Liver (tissue), 3 donors: ENCODE measurements at regions not wholly inside any gene's neighbourhood (a gene's known extent, or its start where the extent isn't known, plus 50 kb on each side); places are given as distances from the start of the nearest gene placed in this dataset.

Experiments used
- ATF3 ChIP-seq: IDR thresholded peaks from 2 replicates; pipeline ENCODE4 v1.6.1; 2016; ENCODE audit warnings: antibody characterized with exemption
- CTCF ChIP-seq: fragments of 150-350 bp; IDR thresholded peaks from 2 replicates; pipeline ENCODE4 v1.5.1; 2017; ENCODE audit warnings: improper control_type of control experiment, low read depth, low read length; ENCODE audit not compliant: missing input control
- GABPA ChIP-seq, 2 donors: IDR thresholded peaks in 1 of 2; conservative IDR thresholded peaks in 1 of 2; 2 replicates each; pipeline ENCODE4 v1.6.1; 2016; ENCODE audit warnings: antibody characterized with exemption in 2 of 2, mild to moderate bottlenecking in 1 of 2, moderate library complexity in 1 of 2
- SP1 ChIP-seq: IDR thresholded peaks from 2 replicates; pipeline ENCODE4 v1.6.1; 2018; ENCODE audit warnings: antibody characterized with exemption, mild to moderate bottlenecking
- ZBTB33 ChIP-seq: IDR thresholded peaks from 2 replicates; pipeline ENCODE4 v1.6.1; 2016; ENCODE audit warnings: antibody characterized with exemption
- TF ChIP-seq, protein P1 (sequence below): IDR thresholded peaks from 2 replicates; pipeline ENCODE4 v1.6.1; 2016; ENCODE audit warnings: antibody characterized with exemption, mild to moderate bottlenecking
- donor health status: healthy.
- donor health status: healthy.

- TF ChIP-seq CTCF (no peak), ATF3 (no peak), GABPA (IDR thresholded peaks at IDR 0.05 in 1 of 2, conservative IDR thresholded peaks at IDR 0.05 in 1 of 2) (no peak), SP1 (no peak), ZBTB33 (no peak)
- TF ChIP-seq, protein P1, sequence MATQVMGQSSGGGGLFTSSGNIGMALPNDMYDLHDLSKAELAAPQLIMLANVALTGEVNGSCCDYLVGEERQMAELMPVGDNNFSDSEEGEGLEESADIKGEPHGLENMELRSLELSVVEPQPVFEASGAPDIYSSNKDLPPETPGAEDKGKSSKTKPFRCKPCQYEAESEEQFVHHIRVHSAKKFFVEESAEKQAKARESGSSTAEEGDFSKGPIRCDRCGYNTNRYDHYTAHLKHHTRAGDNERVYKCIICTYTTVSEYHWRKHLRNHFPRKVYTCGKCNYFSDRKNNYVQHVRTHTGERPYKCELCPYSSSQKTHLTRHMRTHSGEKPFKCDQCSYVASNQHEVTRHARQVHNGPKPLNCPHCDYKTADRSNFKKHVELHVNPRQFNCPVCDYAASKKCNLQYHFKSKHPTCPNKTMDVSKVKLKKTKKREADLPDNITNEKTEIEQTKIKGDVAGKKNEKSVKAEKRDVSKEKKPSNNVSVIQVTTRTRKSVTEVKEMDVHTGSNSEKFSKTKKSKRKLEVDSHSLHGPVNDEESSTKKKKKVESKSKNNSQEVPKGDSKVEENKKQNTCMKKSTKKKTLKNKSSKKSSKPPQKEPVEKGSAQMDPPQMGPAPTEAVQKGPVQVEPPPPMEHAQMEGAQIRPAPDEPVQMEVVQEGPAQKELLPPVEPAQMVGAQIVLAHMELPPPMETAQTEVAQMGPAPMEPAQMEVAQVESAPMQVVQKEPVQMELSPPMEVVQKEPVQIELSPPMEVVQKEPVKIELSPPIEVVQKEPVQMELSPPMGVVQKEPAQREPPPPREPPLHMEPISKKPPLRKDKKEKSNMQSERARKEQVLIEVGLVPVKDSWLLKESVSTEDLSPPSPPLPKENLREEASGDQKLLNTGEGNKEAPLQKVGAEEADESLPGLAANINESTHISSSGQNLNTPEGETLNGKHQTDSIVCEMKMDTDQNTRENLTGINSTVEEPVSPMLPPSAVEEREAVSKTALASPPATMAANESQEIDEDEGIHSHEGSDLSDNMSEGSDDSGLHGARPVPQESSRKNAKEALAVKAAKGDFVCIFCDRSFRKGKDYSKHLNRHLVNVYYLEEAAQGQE, result no peak
Observed at GRCh38 chr6:120675886-120676285, 658.4 kb downstream of the TBC1D32 start.
